ENCODE measurements at regions not wholly inside any gene's neighbourhood (a gene's known extent, or its start where the extent isn't known, plus 50 kb on each side); places are given as distances from the start of the nearest gene placed in this dataset.
"Not testable (repeated sequence)": the region's sequence is repeated elsewhere in the genome, so short reads cannot be mapped to it uniquely, and the experiment has no call there.

DNA sequence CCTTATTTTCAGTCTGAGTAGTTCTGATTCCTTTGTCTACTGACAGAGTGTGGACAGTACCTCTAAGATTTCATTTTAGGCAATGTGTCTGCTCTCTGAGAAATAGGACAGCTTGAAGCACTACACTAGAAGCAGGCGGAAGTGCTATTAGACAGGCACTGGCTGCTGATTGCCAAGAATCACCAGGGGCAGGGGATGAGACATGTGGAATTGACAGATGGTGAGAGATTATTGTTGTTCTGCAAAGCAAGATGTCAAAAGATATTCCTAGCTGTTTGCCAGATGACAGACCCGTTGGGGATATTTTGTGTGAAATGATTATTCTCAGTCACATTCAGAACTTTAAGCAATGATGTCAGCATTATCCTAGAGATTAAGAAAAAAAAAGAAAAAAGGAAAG, 323.3 kb downstream of the ANKRD30B start:
- whole genome bisulfite sequencing: 76% methylated on average over 2 of the region's 2 CpGs
- not testable (repeated sequence) for H3K36me3 ChIP-seq (ENCODE audit: insufficient read depth, low read length); H3K9ac ChIP-seq (ENCODE audit: low read depth, low read length); H3K27me3 ChIP-seq (ENCODE audit: insufficient read depth, low read length); H3K4me3 ChIP-seq (ENCODE audit: low read length); H3K4me1 ChIP-seq (ENCODE audit: insufficient read depth, low read length); H3K27ac ChIP-seq (ENCODE audit: low read depth, low read length)
- H3K9me3 ChIP-seq (ENCODE audit: insufficient read depth, low read depth, low read length): peaks cover 20% of the 10 kb centered on the region
